ENCODE measurements at regions not wholly inside any gene's neighbourhood (a gene's known extent, or its start where the extent isn't known, plus 50 kb on each side); places are given as distances from the start of the nearest gene placed in this dataset.

DNA sequence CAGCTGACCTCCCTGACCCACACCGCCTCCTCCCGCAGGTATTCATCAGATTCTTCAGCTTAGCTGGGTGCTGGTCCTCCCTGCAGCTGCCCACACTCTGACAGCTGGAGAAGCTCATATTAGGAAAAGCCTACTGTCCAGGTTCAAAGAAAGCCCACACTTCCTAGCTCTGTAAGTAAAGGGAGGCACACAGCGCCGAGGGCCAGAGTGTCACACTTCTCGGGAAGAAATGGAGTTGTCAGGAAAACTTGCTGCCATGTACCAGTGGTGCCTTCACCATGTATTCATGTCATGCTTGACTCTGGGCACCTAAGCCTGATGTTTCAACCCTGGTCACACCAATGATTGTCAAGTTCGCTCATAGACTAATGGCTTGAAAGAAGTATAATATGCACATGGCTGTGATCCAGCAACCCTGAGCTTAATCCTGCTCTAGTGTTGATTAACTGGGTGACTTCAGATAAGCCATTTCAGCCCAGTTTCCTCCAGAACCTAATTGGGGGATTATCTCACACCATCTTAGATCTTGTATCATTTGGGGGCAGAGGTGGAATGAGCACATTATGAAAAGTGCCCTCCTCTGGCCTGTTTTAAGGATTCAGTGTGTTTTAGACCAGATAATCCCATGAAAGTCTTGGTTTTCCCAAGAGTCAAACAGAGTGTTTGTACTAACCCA is 180.3 kb upstream of the PARD3B start:
- intact Hi-C loops (cut with DNase I; ENCODE audit: low total_unique reads): no loop called here
- Histone ChIP-seq H3K4me3 (no peak overlapping the region), H3K27ac (no peak overlapping the region), H3K36me3 (no peaks in the 10 kb centered on the region), H3K4me1 (no peaks in the 10 kb centered on the region), H3K9me3 (no peaks in the 10 kb centered on the region), H3K27me3 (no peaks in the 10 kb centered on the region)
- no peak for ATAC-seq
- TF ChIP-seq, protein P1, sequence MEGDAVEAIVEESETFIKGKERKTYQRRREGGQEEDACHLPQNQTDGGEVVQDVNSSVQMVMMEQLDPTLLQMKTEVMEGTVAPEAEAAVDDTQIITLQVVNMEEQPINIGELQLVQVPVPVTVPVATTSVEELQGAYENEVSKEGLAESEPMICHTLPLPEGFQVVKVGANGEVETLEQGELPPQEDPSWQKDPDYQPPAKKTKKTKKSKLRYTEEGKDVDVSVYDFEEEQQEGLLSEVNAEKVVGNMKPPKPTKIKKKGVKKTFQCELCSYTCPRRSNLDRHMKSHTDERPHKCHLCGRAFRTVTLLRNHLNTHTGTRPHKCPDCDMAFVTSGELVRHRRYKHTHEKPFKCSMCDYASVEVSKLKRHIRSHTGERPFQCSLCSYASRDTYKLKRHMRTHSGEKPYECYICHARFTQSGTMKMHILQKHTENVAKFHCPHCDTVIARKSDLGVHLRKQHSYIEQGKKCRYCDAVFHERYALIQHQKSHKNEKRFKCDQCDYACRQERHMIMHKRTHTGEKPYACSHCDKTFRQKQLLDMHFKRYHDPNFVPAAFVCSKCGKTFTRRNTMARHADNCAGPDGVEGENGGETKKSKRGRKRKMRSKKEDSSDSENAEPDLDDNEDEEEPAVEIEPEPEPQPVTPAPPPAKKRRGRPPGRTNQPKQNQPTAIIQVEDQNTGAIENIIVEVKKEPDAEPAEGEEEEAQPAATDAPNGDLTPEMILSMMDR (IDR thresholded peaks at IDR 0.05 in 4 of 5, conservative IDR thresholded peaks at IDR 0.05 in 1 of 5): no peak
- TF ChIP-seq POLR2A (IDR thresholded peaks at IDR 0.05): no peak
- no peak for DNase-seq
- in situ Hi-C loops (cut with MboI; ENCODE audit: low sequenced_read_pairs in 4 of 4): no loop called here

DNA sequence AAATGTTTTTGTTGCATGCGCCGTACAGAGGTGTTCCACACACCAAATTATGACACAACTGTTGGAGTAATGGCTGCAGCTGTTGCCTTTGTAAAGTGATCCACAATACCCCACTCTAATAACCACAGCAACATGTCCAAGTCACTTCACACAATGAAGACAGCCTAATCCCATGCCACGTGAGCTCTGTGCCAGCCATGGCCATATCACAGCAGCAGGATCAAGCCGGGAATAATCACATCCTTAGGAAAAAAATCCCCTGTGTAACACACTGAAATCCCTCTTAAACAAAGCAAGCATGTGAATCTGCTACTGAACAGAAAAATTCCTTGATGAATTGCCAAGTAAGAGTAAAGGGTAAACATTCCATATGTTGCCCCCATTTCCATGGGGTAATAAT is 179.5 kb upstream of the PARD3B start:
- Histone ChIP-seq H3K27me3 (no peaks in the 10 kb centered on the region), H3K9me3 (no peaks in the 10 kb centered on the region), H3K4me3 (no peak overlapping the region), H3K4me1 (no peaks in the 10 kb centered on the region), H3K27ac (no peak overlapping the region), H3K36me3 (no peaks in the 10 kb centered on the region)
- ATAC-seq (no peak), DNase-seq (no peak)
- intact Hi-C loops (cut with DNase I; ENCODE audit: low total_unique reads) (no loop called here), in situ Hi-C loops (cut with MboI; ENCODE audit: low sequenced_read_pairs in 4 of 4) (no loop called here)
- TF ChIP-seq, protein P1 (IDR thresholded peaks at IDR 0.05 in 4 of 5, conservative IDR thresholded peaks at IDR 0.05 in 1 of 5): no peak
- no peak for TF ChIP-seq POLR2A (IDR thresholded peaks at IDR 0.05)

DNA sequence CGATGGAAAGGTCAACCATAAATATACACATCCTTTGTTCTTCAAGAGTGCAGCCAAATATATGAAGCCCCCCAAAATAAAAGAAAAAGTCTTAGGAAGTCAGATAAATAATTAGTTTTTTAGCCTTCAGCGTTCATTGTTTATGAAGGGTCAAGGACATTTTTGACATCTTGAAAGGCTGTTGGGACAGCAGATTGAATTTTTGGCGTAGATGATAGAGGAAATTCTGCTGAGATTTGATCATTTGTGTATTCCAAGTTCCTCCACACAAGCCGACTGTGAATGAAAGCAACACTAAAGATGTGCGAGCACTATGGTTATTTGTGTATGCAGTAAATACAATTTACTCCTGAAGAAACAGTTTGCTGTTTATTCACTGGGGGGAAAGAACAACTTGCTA is 177.8 kb upstream of the PARD3B start:
- no peaks in the 10 kb centered on the region for H3K36me3 ChIP-seq
- no peak overlapping the region for H3K27ac ChIP-seq
- H3K4me1 ChIP-seq: no peaks in the 10 kb centered on the region
- ATAC-seq: no peak
- no peaks in the 10 kb centered on the region for H3K9me3 ChIP-seq
- intact Hi-C loops (cut with DNase I; ENCODE audit: low total_unique reads) (no loop called here), in situ Hi-C loops (cut with MboI; ENCODE audit: low sequenced_read_pairs in 4 of 4) (no loop called here)
- DNase-seq: no peak
- TF ChIP-seq POLR2A (IDR thresholded peaks at IDR 0.05): no peak
- TF ChIP-seq, protein P1 (IDR thresholded peaks at IDR 0.05 in 4 of 5, conservative IDR thresholded peaks at IDR 0.05 in 1 of 5): no peak
- H3K4me3 ChIP-seq: no peak overlapping the region
- H3K27me3 ChIP-seq: no peaks in the 10 kb centered on the region

DNA sequence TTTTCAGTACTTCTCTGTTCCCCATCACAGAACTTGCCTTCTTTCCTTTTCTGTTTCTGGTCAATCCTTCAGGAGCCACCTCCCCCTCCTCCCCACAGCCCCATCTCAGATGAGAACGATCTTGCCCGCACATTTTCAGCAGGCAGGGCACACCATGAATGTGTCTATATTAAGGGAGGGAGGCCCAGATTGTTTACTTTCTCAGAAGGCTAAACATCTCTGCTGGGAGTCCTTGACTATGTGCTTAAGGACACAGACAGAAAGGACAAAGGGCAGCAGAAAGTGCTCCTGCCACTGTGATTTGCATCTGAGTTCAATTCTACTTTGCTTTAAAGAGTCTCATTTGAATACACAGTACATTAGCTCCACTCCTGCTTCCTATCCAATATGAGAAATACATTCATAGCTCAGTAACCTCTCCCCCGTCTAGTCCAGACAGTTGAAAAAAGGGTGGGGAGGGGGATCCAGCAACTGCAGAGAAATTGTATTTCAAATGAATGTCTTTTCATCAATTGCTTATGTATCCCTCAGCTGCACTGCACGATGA is 175.0 kb upstream of the PARD3B start:
- no peak for DNase-seq
- Histone ChIP-seq H3K4me1 (no peaks in the 10 kb centered on the region), H3K9me3 (no peaks in the 10 kb centered on the region), H3K36me3 (no peaks in the 10 kb centered on the region), H3K4me3 (no peak overlapping the region), H3K27me3 (no peaks in the 10 kb centered on the region), H3K27ac (no peak overlapping the region)
- in situ Hi-C loops (cut with MboI; ENCODE audit: low sequenced_read_pairs in 4 of 4) (no loop called here), intact Hi-C loops (cut with DNase I; ENCODE audit: low total_unique reads) (no loop called here)
- TF ChIP-seq, protein P1 (IDR thresholded peaks at IDR 0.05 in 4 of 5, conservative IDR thresholded peaks at IDR 0.05 in 1 of 5): no peak
- TF ChIP-seq POLR2A (IDR thresholded peaks at IDR 0.05): no peak
- ATAC-seq: no peak

DNA sequence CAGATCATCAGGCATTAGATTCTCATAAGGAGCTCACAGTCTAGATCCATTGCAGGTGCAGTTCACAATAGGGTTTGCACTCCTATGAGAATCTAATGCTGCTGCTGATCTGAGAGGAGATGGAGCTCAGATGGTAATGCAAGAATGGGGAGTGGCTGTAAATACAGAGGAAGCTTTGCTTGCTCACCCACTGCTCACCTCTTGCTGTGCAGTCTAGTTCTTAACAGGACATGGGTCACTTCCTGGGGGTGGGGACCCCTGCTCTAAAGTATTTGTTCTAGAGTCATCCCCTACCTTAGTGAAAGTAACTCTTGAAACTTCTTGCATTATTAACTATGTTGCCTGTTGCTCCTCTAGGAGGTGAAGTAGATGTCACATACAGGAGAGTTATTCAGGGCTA is 171.3 kb upstream of the PARD3B start:
- in situ Hi-C loops (cut with MboI; ENCODE audit: low sequenced_read_pairs in 4 of 4) (no loop called here), intact Hi-C loops (cut with DNase I; ENCODE audit: low total_unique reads) (no loop called here)
- H3K27ac ChIP-seq: no peak overlapping the region
- DNase-seq (no peak), ATAC-seq (no peak)
- TF ChIP-seq, protein P1 (IDR thresholded peaks at IDR 0.05 in 4 of 5, conservative IDR thresholded peaks at IDR 0.05 in 1 of 5): no peak
- no peak for TF ChIP-seq POLR2A (IDR thresholded peaks at IDR 0.05)
- H3K4me3 ChIP-seq: no peak overlapping the region
- no peaks in the 10 kb centered on the region for H3K9me3 ChIP-seq
- no peaks in the 10 kb centered on the region for H3K27me3 ChIP-seq
- H3K4me1 ChIP-seq: no peaks in the 10 kb centered on the region
- H3K36me3 ChIP-seq: no peaks in the 10 kb centered on the region
